ENCODE measurements at regions not wholly inside any gene's neighbourhood (a gene's known extent, or its start where the extent isn't known, plus 50 kb on each side); places are given as distances from the start of the nearest gene placed in this dataset.

GRCh38 chr13:43986421-43986981, 106.8 kb downstream of the LACC1 start:
- H3K36me3 ChIP-seq (ENCODE audit: insufficient read depth): no peaks in the 10 kb centered on the region
- peaks cover 3% of the 10 kb centered on the region for H3K9me2 ChIP-seq (ENCODE audit: insufficient read depth)
- DNase-seq (ENCODE audit: low spot score): no peak
- Mint-ChIP-seq H3K27me3 (ENCODE audit: insufficient read depth, low read depth, poor library complexity) (peaks cover 2% of the 10 kb centered on the region), H3K27ac (no peak overlapping the region), H3K9me3 (no peaks in the 10 kb centered on the region), H3K4me1 (peaks cover 19% of the 10 kb centered on the region), H3K36me3 (ENCODE audit: low read depth) (no peaks in the 10 kb centered on the region), H3K4me3 (no peak overlapping the region)
- no peaks in the 10 kb centered on the region for H3K27me3 ChIP-seq (ENCODE audit: insufficient read depth)
- H4K20me1 ChIP-seq (replicated peaks; ENCODE audit: insufficient read depth): no peaks in the 10 kb centered on the region
- no peaks in the 10 kb centered on the region for H3K79me2 ChIP-seq (replicated peaks; ENCODE audit: insufficient read depth)
- TF ChIP-seq STAT1 (IDR thresholded peaks at IDR 0.05; ENCODE audit: unreplicated experiment): no peak
- H3K4me3 ChIP-seq: no peak overlapping the region
- H3F3A ChIP-seq (replicated peaks; ENCODE audit: low read depth): no peaks in the 10 kb centered on the region
- H3K27ac ChIP-seq (ENCODE audit: low read depth): no peak overlapping the region
- H3K4me2 ChIP-seq: no peak overlapping the region
- no peak for ATAC-seq
- H2AFZ ChIP-seq: no peak overlapping the region; the same call in 1 of the 2 replicates
- H3K4me1 ChIP-seq (ENCODE audit: insufficient read depth): peaks cover 9% of the 10 kb centered on the region; the same call in 1 of the 2 replicates

- no peak overlapping the region for H3K4me3 ChIP-seq
- H3K27me3 Mint-ChIP-seq (ENCODE audit: insufficient read depth, low read depth, poor library complexity): peaks cover 2% of the 10 kb centered on the region
- H3K4me1 Mint-ChIP-seq: peaks cover 31% of the 10 kb centered on the region
- H3K79me2 ChIP-seq (replicated peaks; ENCODE audit: insufficient read depth): no peaks in the 10 kb centered on the region
- H3K9me2 ChIP-seq (ENCODE audit: insufficient read depth): peaks cover 3% of the 10 kb centered on the region
- H4K20me1 ChIP-seq (replicated peaks; ENCODE audit: insufficient read depth): no peaks in the 10 kb centered on the region
- peaks cover 19% of the 10 kb centered on the region for H3K4me1 ChIP-seq (ENCODE audit: insufficient read depth)
- H3K27ac ChIP-seq (ENCODE audit: low read depth): no peak overlapping the region
- H3K4me2 ChIP-seq: no peak overlapping the region
- no peak overlapping the region for H3K4me3 Mint-ChIP-seq
- no peaks in the 10 kb centered on the region for H3K36me3 Mint-ChIP-seq (ENCODE audit: low read depth)
- no peaks in the 10 kb centered on the region for H3K9me3 Mint-ChIP-seq
- no peaks in the 10 kb centered on the region for H3K27me3 ChIP-seq (ENCODE audit: insufficient read depth)
- no peak overlapping the region for H2AFZ ChIP-seq
- ATAC-seq (no peak), DNase-seq (ENCODE audit: low spot score) (no peak)
- H3F3A ChIP-seq (replicated peaks; ENCODE audit: low read depth): no peaks in the 10 kb centered on the region
- H3K36me3 ChIP-seq (ENCODE audit: insufficient read depth): no peaks in the 10 kb centered on the region
- no peak overlapping the region for H3K27ac Mint-ChIP-seq
- TF ChIP-seq ZNF331 (CRISPR knock-in tag; IDR thresholded peaks at IDR 0.05; ENCODE audit: low read depth): no peak
- no peak for TF ChIP-seq STAT1 (IDR thresholded peaks at IDR 0.05; ENCODE audit: unreplicated experiment)
- TF ChIP-seq, protein P1, sequence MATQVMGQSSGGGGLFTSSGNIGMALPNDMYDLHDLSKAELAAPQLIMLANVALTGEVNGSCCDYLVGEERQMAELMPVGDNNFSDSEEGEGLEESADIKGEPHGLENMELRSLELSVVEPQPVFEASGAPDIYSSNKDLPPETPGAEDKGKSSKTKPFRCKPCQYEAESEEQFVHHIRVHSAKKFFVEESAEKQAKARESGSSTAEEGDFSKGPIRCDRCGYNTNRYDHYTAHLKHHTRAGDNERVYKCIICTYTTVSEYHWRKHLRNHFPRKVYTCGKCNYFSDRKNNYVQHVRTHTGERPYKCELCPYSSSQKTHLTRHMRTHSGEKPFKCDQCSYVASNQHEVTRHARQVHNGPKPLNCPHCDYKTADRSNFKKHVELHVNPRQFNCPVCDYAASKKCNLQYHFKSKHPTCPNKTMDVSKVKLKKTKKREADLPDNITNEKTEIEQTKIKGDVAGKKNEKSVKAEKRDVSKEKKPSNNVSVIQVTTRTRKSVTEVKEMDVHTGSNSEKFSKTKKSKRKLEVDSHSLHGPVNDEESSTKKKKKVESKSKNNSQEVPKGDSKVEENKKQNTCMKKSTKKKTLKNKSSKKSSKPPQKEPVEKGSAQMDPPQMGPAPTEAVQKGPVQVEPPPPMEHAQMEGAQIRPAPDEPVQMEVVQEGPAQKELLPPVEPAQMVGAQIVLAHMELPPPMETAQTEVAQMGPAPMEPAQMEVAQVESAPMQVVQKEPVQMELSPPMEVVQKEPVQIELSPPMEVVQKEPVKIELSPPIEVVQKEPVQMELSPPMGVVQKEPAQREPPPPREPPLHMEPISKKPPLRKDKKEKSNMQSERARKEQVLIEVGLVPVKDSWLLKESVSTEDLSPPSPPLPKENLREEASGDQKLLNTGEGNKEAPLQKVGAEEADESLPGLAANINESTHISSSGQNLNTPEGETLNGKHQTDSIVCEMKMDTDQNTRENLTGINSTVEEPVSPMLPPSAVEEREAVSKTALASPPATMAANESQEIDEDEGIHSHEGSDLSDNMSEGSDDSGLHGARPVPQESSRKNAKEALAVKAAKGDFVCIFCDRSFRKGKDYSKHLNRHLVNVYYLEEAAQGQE (IDR thresholded peaks at IDR 0.05; ENCODE audit: unreplicated experiment): no peak
- no peak for TF ChIP-seq JUNB (IDR thresholded peaks at IDR 0.05; ENCODE audit: unreplicated experiment)
- no peak for TF ChIP-seq NANOG (IDR thresholded peaks at IDR 0.05; ENCODE audit: borderline replicate concordance)
- no peak for TF ChIP-seq ZNF114 (CRISPR knock-in tag; IDR thresholded peaks at IDR 0.05)
- TF ChIP-seq POLR2AphosphoS5 (IDR thresholded peaks at IDR 0.05; ENCODE audit: low read depth): no peak
- TF ChIP-seq CREB1 (CRISPR knock-in tag; IDR thresholded peaks at IDR 0.05; ENCODE audit: low read depth): no peak
- no peak for TF ChIP-seq EZH2 (IDR thresholded peaks at IDR 0.05; ENCODE audit: low read depth, unreplicated experiment)
- TF ChIP-seq ZNF462 (CRISPR knock-in tag; IDR thresholded peaks at IDR 0.05): no peak
- no peak for TF ChIP-seq EZH2phosphoT487 (IDR thresholded peaks at IDR 0.05; ENCODE audit: unreplicated experiment)
Observed at GRCh38 chr13:43988302-43988701, 108.6 kb downstream of the LACC1 start.
